ENCODE measurements at regions not wholly inside any gene's neighbourhood (a gene's known extent, or its start where the extent isn't known, plus 50 kb on each side); places are given as distances from the start of the nearest gene placed in this dataset.

DNA sequence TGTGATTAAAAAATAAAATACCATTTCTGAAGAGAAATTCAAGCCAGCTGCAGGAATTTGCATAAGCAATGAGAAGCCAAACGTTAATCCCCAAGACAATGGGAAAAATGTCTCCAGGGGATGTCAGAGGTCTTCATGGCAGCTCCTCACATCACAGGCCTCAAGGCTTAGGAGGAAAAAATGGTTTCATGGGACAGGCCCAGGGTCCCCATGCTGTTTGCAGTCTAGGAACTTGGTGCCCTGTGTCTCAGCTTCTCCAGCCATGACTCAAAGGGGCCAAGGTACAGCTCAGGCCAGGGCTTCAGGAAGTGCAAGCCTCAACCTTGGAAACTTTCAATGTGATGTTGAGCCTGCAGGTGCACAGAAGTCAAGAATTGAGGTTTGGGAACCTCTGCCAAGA is 1428.4 kb upstream of the CDH2 start:
- intact Hi-C loops (cut with micrococcal nuclease; ENCODE audit: unreplicated experiment) = no loop called here
- TF ChIP-seq, protein P1, sequence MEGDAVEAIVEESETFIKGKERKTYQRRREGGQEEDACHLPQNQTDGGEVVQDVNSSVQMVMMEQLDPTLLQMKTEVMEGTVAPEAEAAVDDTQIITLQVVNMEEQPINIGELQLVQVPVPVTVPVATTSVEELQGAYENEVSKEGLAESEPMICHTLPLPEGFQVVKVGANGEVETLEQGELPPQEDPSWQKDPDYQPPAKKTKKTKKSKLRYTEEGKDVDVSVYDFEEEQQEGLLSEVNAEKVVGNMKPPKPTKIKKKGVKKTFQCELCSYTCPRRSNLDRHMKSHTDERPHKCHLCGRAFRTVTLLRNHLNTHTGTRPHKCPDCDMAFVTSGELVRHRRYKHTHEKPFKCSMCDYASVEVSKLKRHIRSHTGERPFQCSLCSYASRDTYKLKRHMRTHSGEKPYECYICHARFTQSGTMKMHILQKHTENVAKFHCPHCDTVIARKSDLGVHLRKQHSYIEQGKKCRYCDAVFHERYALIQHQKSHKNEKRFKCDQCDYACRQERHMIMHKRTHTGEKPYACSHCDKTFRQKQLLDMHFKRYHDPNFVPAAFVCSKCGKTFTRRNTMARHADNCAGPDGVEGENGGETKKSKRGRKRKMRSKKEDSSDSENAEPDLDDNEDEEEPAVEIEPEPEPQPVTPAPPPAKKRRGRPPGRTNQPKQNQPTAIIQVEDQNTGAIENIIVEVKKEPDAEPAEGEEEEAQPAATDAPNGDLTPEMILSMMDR (conservative IDR thresholded peaks at IDR 0.05; ENCODE audit: low read depth, low read length) = no peak
- TF ChIP-seq EZH2 (IDR thresholded peaks at IDR 0.05; ENCODE audit: borderline replicate concordance, low read depth, low read length, poor library complexity, severe bottlenecking) = no peak
- Histone ChIP-seq H3K27me3 (replicated peaks; ENCODE audit: insufficient read depth, low read depth, low read length, poor library complexity) (no peaks in the 10 kb centered on the region), H3K4me1 (ENCODE audit: insufficient read depth, low read length, poor library complexity, severe bottlenecking) (no peaks in the 10 kb centered on the region), H3K36me3 (ENCODE audit: insufficient read depth, low read length, poor library complexity, severe bottlenecking) (no peaks in the 10 kb centered on the region), H3K27ac (ENCODE audit: low read depth, low read length, poor library complexity, severe bottlenecking) (no peak overlapping the region), H3K4me3 (ENCODE audit: low read depth, low read length, poor library complexity, severe bottlenecking) (no peak overlapping the region), H3K9me3 (ENCODE audit: low read depth, low read length, poor library complexity, severe bottlenecking) (peaks cover 17% of the 10 kb centered on the region)
- POLR2A ChIA-PET (ENCODE audit: low non-redundant PET) = no interaction called here
- no peak for DNase-seq (ENCODE audit: low spot score)
- no TSS peak for BruUV-seq (replicated peaks)
- CTCF ChIA-PET = no interaction called here

DNA sequence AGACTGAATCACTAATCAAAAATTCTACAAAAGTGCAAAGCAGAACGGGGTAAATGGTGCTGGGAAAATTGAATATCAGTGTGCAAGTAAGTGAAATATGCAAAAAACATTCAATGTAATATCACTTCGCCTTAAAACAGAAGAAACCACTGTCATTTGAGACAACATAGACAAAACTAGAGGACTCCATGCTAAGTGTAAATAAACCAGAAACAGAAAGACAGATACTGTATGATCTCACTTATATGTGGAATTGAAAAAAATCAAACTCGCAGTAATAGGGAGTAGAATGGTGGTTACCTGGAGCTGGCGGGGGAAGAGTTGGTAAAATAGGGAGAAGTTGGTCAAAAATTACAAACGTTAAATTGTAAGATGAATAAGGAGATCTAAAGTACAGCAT is 1420.0 kb upstream of the CDH2 start:
- DNase-seq (ENCODE audit: low spot score) = no peak
- Histone ChIP-seq H3K9me3 (ENCODE audit: low read depth, low read length, poor library complexity, severe bottlenecking) (peaks cover 4% of the 10 kb centered on the region), H3K27ac (ENCODE audit: low read depth, low read length, poor library complexity, severe bottlenecking) (no peak overlapping the region), H3K4me1 (ENCODE audit: insufficient read depth, low read length, poor library complexity, severe bottlenecking) (no peaks in the 10 kb centered on the region), H3K4me3 (ENCODE audit: low read depth, low read length, poor library complexity, severe bottlenecking) (no peak overlapping the region), H3K36me3 (ENCODE audit: insufficient read depth, low read length, poor library complexity, severe bottlenecking) (no peaks in the 10 kb centered on the region), H3K27me3 (replicated peaks; ENCODE audit: insufficient read depth, low read depth, low read length, poor library complexity) (no peaks in the 10 kb centered on the region)
- TF ChIP-seq EZH2 (IDR thresholded peaks at IDR 0.05; ENCODE audit: borderline replicate concordance, low read depth, low read length, poor library complexity, severe bottlenecking) = no peak
- TF ChIP-seq, protein P1 (conservative IDR thresholded peaks at IDR 0.05; ENCODE audit: low read depth, low read length) = no peak
- intact Hi-C loops (cut with micrococcal nuclease; ENCODE audit: unreplicated experiment) = no loop called here
- CTCF ChIA-PET = no interaction called here
- POLR2A ChIA-PET (ENCODE audit: low non-redundant PET) = no interaction called here
- BruUV-seq (replicated peaks) = no TSS peak

DNA sequence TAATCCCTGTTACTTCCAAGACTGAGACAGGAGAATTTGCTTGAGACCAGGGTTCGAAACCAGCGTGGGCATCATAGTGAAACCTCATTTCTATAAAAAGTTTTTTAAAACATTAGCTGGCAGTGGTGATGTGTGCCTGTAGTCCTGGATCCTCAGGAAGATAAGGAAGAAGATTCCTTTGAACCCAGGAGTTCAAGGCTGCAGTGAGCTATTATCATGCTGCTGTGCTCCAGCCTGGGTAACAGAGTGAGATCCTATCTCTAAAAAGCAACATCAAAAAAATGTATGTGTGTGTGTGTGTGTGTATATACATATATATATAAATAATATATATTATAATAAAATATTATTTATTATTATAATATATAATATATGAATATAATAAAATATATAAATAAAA is 1417.6 kb upstream of the CDH2 start:
- H3K4me3 ChIP-seq (ENCODE audit: low read depth, low read length, poor library complexity, severe bottlenecking) = no peak overlapping the region
- H3K36me3 ChIP-seq (ENCODE audit: insufficient read depth, low read length, poor library complexity, severe bottlenecking) = no peaks in the 10 kb centered on the region
- ChIA-PET POLR2A (ENCODE audit: low non-redundant PET) (no interaction called here), CTCF (no interaction called here)
- H3K9me3 ChIP-seq (ENCODE audit: low read depth, low read length, poor library complexity, severe bottlenecking) = no peaks in the 10 kb centered on the region
- no TSS peak for BruUV-seq (replicated peaks)
- no peak for DNase-seq (ENCODE audit: low spot score)
- H3K4me1 ChIP-seq (ENCODE audit: insufficient read depth, low read length, poor library complexity, severe bottlenecking) = no peaks in the 10 kb centered on the region
- intact Hi-C loops (cut with micrococcal nuclease; ENCODE audit: unreplicated experiment) = no loop called here
- no peaks in the 10 kb centered on the region for H3K27me3 ChIP-seq (replicated peaks; ENCODE audit: insufficient read depth, low read depth, low read length, poor library complexity)
- no peak overlapping the region for H3K27ac ChIP-seq (ENCODE audit: low read depth, low read length, poor library complexity, severe bottlenecking)
- TF ChIP-seq EZH2 (IDR thresholded peaks at IDR 0.05; ENCODE audit: borderline replicate concordance, low read depth, low read length, poor library complexity, severe bottlenecking) = no peak
- TF ChIP-seq, protein P1 (conservative IDR thresholded peaks at IDR 0.05; ENCODE audit: low read depth, low read length) = no peak

Data from A673 (cell line).